Fibroblast of skin of right biceps (primary cell): ENCODE measurements at regions not wholly inside any gene's neighbourhood (a gene's known extent, or its start where the extent isn't known, plus 50 kb on each side); places are given as distances from the start of the nearest gene placed in this dataset.
A peak's percentile ranks its signal among the peaks of the same experiment; 100 is the strongest.

Experiments used
- DNase-seq: peaks from one replicate; pipeline ENCODE4 v3.0.0-alpha.2; 2013

GRCh38 chr12:84660139-84660538 lies 252.5 kb downstream of the SLC6A15 start:
- no peak for DNase-seq

- no peak for DNase-seq
Observed at GRCh38 chr12:84658877-84659276, 253.7 kb downstream of the SLC6A15 start.

GRCh38 chr12:84656705-84657104 lies 255.9 kb downstream of the SLC6A15 start:
- no peak for DNase-seq

GRCh38 chr12:84653482-84653881 lies 259.1 kb downstream of the SLC6A15 start:
- DNase-seq, result no peak

- no peak for DNase-seq
Observed at GRCh38 chr12:84648425-84648824, 264.2 kb downstream of the SLC6A15 start.

- DNase-seq, result no peak
Observed at GRCh38 chr12:84644908-84645307, 267.7 kb downstream of the SLC6A15 start.

- no peak for DNase-seq
Observed at GRCh38 chr12:84643993-84644392, 268.6 kb downstream of the SLC6A15 start.

GRCh38 chr12:84641940-84642545 lies 270.6 kb downstream of the SLC6A15 start:
- peak; percentile 24 for DNase-seq

- peak; percentile 24 for DNase-seq
Observed at GRCh38 chr12:84638811-84639368, 273.7 kb downstream of the SLC6A15 start.

GRCh38 chr12:84637926-84638325 lies 274.7 kb downstream of the SLC6A15 start:
- peak; percentile 52 for DNase-seq

- peak; percentile 69 for DNase-seq
Observed at GRCh38 chr12:84636801-84637290, 275.8 kb downstream of the SLC6A15 start.

GRCh38 chr12:84634526-84634925 lies 278.1 kb downstream of the SLC6A15 start:
- no peak for DNase-seq

- peak; percentile 31 for DNase-seq
Observed at GRCh38 chr12:84632556-84632955, 280.0 kb downstream of the SLC6A15 start.

GRCh38 chr12:84631020-84631419 lies 281.6 kb downstream of the SLC6A15 start:
- no peak for DNase-seq

- DNase-seq, result no peak
Observed at GRCh38 chr12:84627593-84627992, 285.0 kb downstream of the SLC6A15 start.

GRCh38 chr12:84624601-84625000 lies 288.0 kb downstream of the SLC6A15 start:
- DNase-seq, result no peak

- DNase-seq, result no peak
Observed at GRCh38 chr12:84619053-84619571, 293.5 kb downstream of the SLC6A15 start.

GRCh38 chr12:84607170-84607819 lies 305.3 kb downstream of the SLC6A15 start:
- no peak for DNase-seq

GRCh38 chr12:84605983-84606382 lies 306.6 kb downstream of the SLC6A15 start:
- peak; percentile 8 for DNase-seq

GRCh38 chr12:84604551-84604950 lies 308.0 kb downstream of the SLC6A15 start:
- DNase-seq, result peak; percentile 38

- DNase-seq, result no peak
Observed at GRCh38 chr12:84603484-84604248, 308.9 kb downstream of the SLC6A15 start.

GRCh38 chr12:84601483-84601882 lies 311.1 kb downstream of the SLC6A15 start:
- DNase-seq, result no peak

- DNase-seq, result peak; percentile 78
Observed at GRCh38 chr12:84599539-84599938, 313.1 kb downstream of the SLC6A15 start.
